Activated B cell treated with CpG ODN at 0.5 μM for 24 hours (primary cell): ENCODE measurements at regions not wholly inside any gene's neighbourhood (a gene's known extent, or its start where the extent isn't known, plus 50 kb on each side); places are given as distances from the start of the nearest gene placed in this dataset.

Experiments used
- ATAC-seq: fragments of 200-7000 bp; cut with Tn5 transposase; one replicate; pipeline ENCODE4 v1.10.0; 2021; ENCODE audit warnings: low read depth, mild to moderate bottlenecking, moderate library complexity
- CTCF ChIA-PET: fragments of 350-600 bp; sonication (Branson Sonifier 250); formaldehyde crosslinking; loops from one replicate; lab custom pipeline; 2021; ENCODE audit warnings: antibody characterized with exemption; lab: Charles Lee
- POLR2A ChIA-PET: fragments of 350-600 bp; sonication (Branson Sonifier 250); formaldehyde crosslinking; loops from one replicate; lab custom pipeline; 2021; ENCODE audit warnings: antibody characterized with exemption; lab: Charles Lee
- DNase-seq: peaks from one replicate; pipeline ENCODE4 v3.0.0; 2022
- H3K27ac Mint-ChIP-seq: one replicate; pipeline ENCODE4 v1.8.0; 2020; ENCODE audit warnings: mixed read lengths
- H3K27me3 Mint-ChIP-seq: one replicate; pipeline ENCODE4 v1.8.0; 2021; ENCODE audit warnings: mixed read lengths
- H3K36me3 Mint-ChIP-seq: one replicate; pipeline ENCODE4 v1.8.0; 2021; ENCODE audit warnings: low read depth, mixed read lengths
- H3K4me1 Mint-ChIP-seq: one replicate; pipeline ENCODE4 v1.8.0; 2021; ENCODE audit warnings: mixed read lengths
- H3K4me3 Mint-ChIP-seq: one replicate; pipeline ENCODE4 v1.8.0; 2020; ENCODE audit warnings: mild to moderate bottlenecking, mixed read lengths
- H3K9me3 Mint-ChIP-seq: one replicate; pipeline ENCODE4 v1.8.0; 2020; ENCODE audit warnings: mixed read lengths
- intact Hi-C: fragments of 100-400 bp; cut with micrococcal nuclease; formaldehyde crosslinking; loops from one replicate; pipeline ENCODE4 v1.15.1; 2024
- TF ChIP-seq, protein P1 (sequence below): fragments of 200-600 bp; IDR thresholded peaks from one replicate; pipeline ENCODE4 v1.8.0; 2022; ENCODE audit warnings: antibody characterized with exemption, mild to moderate bottlenecking

DNA sequence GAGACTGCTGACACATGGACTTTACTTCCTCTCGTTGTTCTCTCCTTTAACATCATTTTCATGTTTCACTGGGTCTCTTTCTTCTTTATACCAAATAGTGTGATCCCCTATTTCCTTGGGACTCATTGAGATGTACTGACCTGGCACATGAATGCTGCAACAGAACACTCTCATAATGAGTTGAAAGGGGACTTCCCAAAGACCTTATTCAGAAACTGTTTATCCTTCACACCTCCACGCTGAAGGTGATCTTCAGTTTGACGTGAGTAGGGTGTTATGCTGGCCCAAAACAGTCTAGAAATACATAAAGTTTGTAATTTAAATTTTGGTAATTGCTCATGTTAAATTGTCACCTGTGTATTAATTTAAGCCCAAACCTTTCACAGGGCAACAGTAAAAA, 1096.8 kb upstream of the GYPC start:
- H3K36me3 Mint-ChIP-seq: no peaks in the 10 kb centered on the region
- ATAC-seq (no peak), DNase-seq (no peak)
- H3K9me3 Mint-ChIP-seq: peaks cover 9% of the 10 kb centered on the region
- ChIA-PET CTCF (no interaction called here), POLR2A (no interaction called here)
- H3K4me1 Mint-ChIP-seq: no peaks in the 10 kb centered on the region
- intact Hi-C loops: no loop called here
- no peak overlapping the region for H3K27ac Mint-ChIP-seq
- H3K4me3 Mint-ChIP-seq: no peak overlapping the region
- TF ChIP-seq, protein P1, sequence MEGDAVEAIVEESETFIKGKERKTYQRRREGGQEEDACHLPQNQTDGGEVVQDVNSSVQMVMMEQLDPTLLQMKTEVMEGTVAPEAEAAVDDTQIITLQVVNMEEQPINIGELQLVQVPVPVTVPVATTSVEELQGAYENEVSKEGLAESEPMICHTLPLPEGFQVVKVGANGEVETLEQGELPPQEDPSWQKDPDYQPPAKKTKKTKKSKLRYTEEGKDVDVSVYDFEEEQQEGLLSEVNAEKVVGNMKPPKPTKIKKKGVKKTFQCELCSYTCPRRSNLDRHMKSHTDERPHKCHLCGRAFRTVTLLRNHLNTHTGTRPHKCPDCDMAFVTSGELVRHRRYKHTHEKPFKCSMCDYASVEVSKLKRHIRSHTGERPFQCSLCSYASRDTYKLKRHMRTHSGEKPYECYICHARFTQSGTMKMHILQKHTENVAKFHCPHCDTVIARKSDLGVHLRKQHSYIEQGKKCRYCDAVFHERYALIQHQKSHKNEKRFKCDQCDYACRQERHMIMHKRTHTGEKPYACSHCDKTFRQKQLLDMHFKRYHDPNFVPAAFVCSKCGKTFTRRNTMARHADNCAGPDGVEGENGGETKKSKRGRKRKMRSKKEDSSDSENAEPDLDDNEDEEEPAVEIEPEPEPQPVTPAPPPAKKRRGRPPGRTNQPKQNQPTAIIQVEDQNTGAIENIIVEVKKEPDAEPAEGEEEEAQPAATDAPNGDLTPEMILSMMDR: no peak
- no peaks in the 10 kb centered on the region for H3K27me3 Mint-ChIP-seq

DNA sequence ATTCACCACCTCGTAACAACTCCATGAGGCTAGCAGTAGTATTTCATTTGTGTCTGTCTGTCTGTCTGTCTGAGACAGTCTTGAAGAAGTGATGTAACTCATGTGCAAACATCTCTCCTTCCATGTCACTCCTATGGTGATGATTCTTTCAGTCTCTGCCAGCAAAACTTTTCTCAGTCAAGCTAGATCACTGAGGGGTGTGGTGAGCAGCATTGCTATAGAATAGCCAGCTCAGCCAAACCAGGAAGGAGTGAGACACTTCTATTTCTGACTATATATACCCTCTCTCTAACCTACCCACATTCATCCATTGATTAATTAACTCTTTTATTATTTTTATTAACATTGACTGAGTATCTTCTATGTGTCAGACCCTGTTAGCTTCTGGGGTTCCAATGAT, 1095.1 kb upstream of the GYPC start:
- no peak for DNase-seq
- ATAC-seq: no peak

DNA sequence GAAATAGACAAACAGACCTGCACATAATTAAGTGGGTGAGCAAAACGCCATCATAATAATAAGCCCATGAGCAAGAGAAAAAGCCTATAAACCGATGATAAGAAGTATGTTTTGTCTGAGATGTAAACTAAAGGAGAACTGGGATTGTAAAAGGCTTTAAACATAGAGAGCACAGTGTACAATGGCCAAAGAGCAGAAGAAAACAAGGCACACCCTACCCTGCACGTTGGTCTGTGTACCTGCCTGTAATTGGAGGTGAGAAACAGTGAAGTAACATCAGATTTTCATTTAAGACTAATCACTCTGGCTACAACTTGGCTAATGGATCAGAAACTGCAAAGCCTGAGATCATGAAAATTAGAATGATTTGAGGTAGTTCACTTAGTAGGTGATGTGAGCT, 1094.7 kb upstream of the GYPC start:
- Mint-ChIP-seq H3K9me3 (peaks cover 7% of the 10 kb centered on the region), H3K4me3 (no peak overlapping the region), H3K27ac (no peak overlapping the region), H3K36me3 (no peaks in the 10 kb centered on the region), H3K4me1 (no peaks in the 10 kb centered on the region), H3K27me3 (no peaks in the 10 kb centered on the region)
- TF ChIP-seq, protein P1: no peak
- DNase-seq: no peak
- intact Hi-C loops: no loop called here
- no peak for ATAC-seq
- CTCF ChIA-PET: no interaction called here
- POLR2A ChIA-PET: no interaction called here

More for the DNA sequence above, 1095.1 kb upstream of the GYPC start:
- POLR2A ChIA-PET: no interaction called here
- no peak overlapping the region for H3K4me3 Mint-ChIP-seq
- intact Hi-C loops: no loop called here
- peaks cover 8% of the 10 kb centered on the region for H3K9me3 Mint-ChIP-seq
- TF ChIP-seq, protein P1: no peak
- H3K36me3 Mint-ChIP-seq: no peaks in the 10 kb centered on the region
- H3K4me1 Mint-ChIP-seq: no peaks in the 10 kb centered on the region
- H3K27me3 Mint-ChIP-seq: no peaks in the 10 kb centered on the region
- CTCF ChIA-PET: no interaction called here
- H3K27ac Mint-ChIP-seq: no peak overlapping the region

DNA sequence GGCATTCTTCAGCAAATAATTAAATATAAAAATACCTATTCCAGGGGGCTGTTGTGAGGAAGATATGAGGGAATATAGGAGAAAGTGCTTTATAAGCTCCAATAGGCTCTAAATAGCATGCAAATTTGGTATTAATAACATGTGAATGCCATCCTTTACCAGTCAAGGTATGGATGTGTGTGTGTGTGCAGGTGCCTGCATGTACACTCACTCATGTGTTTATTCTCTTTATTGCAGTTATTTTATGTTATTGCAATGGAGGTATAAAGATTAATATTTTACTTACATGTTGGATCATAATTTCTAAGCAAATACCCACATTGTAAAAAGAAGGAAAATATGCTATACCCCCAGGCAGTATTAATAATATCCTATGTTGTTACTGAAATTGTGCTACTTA, 1093.0 kb upstream of the GYPC start:
- no peak for DNase-seq
- no peak for ATAC-seq
- no peaks in the 10 kb centered on the region for H3K36me3 Mint-ChIP-seq
- H3K4me3 Mint-ChIP-seq: no peak overlapping the region
- ChIA-PET POLR2A (no interaction called here), CTCF (no interaction called here)
- intact Hi-C loops: no loop called here
- H3K4me1 Mint-ChIP-seq: no peaks in the 10 kb centered on the region
- TF ChIP-seq, protein P1: no peak
- H3K9me3 Mint-ChIP-seq: peaks cover 7% of the 10 kb centered on the region
- no peak overlapping the region for H3K27ac Mint-ChIP-seq
- no peaks in the 10 kb centered on the region for H3K27me3 Mint-ChIP-seq

DNA sequence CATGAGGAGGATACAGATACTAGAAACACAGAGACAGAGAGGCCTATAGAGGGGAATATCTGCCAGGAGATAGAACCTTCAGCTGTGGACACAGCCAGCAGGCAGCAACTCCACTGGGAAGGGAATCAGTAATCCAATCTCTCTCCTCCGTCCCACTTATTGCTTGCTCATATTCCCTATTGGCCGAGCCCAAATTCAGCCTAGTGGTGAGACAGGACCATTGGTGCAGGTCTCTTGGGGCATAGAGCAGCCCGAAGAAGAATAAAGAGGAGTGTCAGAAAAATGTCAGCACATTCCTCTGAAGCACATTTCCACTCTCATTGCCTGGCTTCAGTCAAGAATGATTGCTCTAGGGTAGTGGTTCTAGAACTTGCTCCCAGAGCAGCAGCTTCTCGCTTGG, 1091.5 kb upstream of the GYPC start:
- Mint-ChIP-seq H3K27me3 (no peaks in the 10 kb centered on the region), H3K4me1 (no peaks in the 10 kb centered on the region), H3K4me3 (no peak overlapping the region), H3K36me3 (no peaks in the 10 kb centered on the region), H3K9me3 (peaks cover 7% of the 10 kb centered on the region), H3K27ac (no peak overlapping the region)
- no peak for ATAC-seq
- TF ChIP-seq, protein P1: no peak
- CTCF ChIA-PET: no interaction called here
- intact Hi-C loops: no loop called here
- DNase-seq: no peak
- POLR2A ChIA-PET: no interaction called here
